Stimulated activated CD4-positive, alpha-beta T cell treated with anti-CD3 and anti-CD28 coated beads, Interleukin-12 subunit alpha, Interleukin-12 subunit beta, amount 100 ng/mL, for 48 hours (primary cell): ENCODE measurements at regions not wholly inside any gene's neighbourhood (a gene's known extent, or its start where the extent isn't known, plus 50 kb on each side); places are given as distances from the start of the nearest gene placed in this dataset.
"Not testable (repeated sequence)": the region's sequence is repeated elsewhere in the genome, so short reads cannot be mapped to it uniquely, and the experiment has no call there.

Source experiments
- DNase-seq, 3 donors: peaks; one replicate each; pipeline ENCODE4 v3.0.0-alpha.2; 2020; ENCODE audit warnings: low read depth in 2 of 3, low spot score in 1 of 3

DNA sequence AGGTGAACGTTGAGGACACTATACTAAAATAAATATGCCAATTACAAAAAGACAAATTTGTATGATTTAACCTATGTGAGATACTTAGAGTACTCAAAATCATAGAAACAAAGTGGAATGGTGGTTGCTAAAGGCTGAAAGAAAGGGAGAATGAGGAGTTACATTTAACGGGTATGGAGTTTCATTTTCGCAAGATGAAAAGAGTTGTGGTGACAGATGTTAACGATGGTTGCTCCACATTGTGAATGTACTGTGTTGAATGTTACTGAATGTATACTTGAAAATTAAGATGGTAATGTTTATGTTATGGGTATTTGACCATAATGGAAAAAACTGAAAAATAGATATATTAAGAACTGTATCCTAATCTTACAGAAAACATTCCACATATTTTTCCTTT is 51.3 kb upstream of the MOCS2 start:
- no peak for DNase-seq

DNA sequence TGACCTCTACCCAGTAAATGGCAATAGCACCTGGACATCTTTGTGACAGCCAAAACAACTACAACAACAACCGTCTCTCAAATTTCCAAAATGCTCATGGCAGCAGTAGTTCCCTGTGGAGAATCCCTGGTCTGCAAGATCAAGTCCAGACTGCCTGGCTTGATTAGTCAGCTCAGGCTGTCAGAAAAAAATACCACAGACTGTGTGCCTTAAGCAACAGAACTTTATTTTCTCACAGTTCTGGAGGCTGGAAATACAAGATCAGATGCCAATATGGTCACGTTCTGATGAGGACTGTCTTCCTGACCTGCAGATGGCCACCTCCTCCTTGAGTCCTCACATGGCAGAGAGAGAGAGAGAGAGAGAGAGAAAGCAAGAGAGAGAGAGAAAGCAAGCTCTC is 52.3 kb upstream of the MOCS2 start:
- no peak for DNase-seq

DNA sequence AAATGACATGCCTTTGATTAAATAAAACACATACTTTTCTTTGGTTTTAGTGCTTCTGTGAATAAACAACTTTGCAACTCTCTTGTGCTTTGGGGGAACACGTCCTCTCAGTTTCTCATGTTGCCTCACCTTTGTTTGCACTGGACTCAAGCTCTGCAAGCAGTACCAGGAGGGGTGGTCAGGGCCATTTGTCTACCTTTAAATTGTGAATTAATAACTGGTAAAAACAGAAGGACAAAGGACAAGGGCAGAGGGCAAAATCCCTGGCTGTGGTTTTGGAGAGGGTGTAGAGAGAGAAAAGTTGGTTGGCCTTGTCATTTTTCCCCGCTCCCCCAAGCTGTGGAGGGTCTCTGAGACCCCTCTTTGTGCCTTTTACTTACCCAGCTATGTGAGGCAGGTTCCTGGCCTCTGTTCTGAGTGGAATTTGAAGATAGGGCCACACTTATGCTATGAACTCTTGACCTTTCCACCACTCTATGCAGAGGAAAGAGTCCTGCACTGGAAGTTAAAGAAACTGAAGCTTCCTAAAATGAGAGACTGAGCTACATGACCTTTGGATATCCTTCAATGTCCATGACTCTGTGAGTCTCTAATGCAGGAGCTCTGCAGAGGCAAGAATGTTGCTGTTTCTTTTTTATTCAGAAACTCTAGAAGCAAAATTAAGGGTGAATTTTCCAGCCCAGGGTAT is 55.1 kb upstream of the MOCS2 start:
- no peak for DNase-seq

DNA sequence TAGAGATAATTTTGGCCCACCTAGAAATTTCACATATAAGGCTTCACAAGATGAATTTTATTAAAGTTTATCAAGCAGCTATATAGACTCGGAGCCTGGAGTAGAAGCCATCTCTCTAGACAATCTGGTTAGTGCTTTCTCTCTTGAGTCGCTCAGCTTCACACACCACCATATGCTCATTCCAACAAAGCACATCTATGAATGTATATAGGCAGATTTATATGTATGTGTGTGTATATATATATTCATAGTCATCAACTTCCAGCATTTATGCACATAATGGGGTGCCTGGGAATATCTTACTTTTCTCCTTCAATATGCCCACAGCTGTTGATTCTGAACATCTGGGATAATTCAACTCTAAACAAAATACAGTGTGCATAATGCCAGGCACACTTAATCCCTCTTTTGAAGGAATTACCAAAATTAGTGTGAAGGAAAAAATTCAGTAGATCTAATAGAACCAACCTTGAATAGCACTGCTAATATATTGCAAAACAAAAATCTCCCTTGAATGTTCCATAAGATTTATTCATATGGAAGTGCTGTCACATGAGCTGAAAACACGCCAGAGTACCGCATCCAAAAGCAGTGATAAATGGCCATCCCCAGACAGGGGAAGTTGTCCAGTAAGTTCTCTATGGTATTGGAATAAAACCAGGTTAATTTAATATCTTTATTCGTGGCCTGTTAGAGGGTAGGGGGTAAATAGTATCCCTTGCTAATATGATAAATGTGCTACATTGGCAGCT is 56.0 kb upstream of the MOCS2 start:
- no peak for DNase-seq

DNA sequence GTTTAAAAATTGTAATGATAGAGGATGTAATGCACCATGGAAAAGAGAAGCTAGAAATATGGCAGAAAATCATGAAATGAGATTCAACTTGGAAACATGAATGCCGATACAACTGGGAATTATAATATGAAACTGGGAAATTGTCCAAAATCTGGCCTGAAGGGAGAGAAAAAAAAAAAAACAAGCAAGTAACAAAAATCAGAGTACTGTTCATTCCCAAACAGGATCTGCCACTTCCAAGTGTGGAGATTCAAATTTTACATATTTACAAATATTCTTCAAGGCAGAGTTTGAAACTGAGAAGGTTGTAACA is 56.6 kb upstream of the MOCS2 start:
- no peak for DNase-seq

DNA sequence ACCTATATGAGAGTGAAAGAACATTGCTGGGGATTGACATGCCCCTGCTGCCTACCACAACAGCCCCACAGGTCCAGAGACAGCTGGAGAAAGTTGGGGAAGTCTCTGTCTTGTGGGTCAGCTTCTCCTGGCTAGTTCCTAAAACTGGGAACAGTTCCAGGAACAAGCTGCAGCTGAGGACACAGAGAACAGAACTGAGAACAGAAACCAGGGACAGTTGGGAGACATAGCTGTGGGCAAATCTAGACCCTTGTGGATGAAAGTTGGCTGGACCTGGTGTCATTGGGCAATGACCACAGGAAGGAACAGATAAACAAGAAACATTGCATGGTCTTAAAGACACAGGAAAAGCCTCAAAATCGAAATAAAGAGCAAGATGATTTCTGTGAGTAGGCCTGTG is 58.3 kb upstream of the MOCS2 start:
- DNase-seq = no peak

DNA sequence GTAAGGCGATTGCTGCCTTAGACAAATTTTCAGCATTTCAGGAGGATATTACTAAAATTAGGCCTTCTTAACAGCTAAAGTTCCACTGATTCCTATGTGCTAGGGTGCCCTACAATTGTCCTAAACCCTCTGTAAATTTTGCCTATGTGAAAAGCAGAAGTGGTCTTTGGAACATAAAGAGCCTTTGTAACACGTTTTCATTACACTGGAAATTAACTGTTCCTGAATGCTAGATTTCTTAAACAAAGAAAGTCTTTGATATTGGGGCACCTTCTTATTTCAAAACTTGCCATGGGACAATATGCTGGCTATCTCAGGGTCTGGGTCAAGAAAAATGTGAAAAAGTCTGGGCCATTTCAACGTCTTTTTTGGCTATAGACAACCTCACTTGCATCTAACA is 60.4 kb upstream of the MOCS2 start:
- no peak for DNase-seq

DNA sequence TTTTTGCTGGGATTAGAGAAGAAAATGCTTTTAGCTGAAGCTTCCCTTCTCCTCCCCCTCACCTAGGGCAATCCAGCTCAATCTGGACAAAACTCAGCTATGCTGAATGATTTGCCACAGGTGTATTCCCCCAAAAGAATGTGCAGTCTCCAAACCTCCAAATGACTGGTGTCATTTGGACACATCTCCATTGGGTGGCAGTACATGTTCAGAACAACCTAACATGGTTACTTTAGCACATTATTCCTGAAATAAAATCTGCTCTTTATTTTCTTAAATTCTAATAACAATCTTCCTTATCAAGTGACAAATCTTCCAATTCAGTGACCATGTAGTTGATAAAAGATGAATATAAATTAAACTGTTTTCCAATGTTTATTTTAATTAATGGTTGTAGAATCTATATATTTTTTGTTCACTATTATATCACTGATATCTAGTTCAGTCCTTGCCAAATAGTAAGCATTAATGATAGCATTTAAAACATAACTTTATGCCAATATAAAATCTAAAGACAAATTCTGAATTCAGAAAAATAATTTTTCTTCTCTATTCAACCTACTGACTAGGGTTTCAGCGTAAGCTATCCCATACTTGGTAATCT is 61.3 kb upstream of the MOCS2 start:
- peak in 1 of 3 donors; percentile 0 for DNase-seq

DNA sequence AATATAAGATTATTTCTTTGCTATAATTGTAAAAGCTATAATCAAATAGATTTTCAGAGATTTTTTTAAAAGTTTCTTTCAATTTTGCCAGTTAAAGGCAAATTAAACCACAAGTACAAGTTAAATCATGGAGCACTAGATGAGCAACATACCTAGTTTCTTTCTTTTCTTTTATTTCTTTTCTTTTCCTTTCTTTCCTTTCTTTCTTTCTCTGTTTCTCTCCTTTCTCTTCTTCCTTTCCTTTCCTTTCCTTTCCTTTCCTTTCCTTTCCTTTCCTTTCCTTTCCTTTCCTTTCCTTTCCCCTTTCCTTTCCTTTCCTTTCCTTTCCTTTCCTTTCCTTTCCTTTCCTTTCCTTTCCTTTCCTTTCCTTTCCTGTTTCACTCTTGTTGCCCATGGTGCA is 62.5 kb upstream of the MOCS2 start:
- DNase-seq = not testable (repeated sequence)

DNA sequence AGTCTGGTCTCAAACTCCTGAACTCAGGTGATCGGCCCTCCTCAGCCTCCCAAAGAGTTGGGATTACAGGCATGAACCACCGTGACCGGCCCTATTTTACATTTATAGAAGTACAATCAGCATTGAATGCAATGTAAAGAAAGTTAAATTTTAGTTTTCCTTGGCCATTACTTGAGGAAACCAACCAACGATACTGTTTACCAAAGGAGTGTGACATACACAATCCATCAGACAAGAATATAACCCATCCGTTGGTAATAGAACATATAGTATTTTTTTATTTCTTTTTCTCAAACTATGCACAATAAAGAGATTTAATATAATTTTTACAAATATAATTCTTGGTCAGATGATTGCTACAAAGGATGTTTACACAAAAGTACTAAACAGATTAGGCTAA is 63.1 kb upstream of the MOCS2 start:
- DNase-seq = no peak

DNA sequence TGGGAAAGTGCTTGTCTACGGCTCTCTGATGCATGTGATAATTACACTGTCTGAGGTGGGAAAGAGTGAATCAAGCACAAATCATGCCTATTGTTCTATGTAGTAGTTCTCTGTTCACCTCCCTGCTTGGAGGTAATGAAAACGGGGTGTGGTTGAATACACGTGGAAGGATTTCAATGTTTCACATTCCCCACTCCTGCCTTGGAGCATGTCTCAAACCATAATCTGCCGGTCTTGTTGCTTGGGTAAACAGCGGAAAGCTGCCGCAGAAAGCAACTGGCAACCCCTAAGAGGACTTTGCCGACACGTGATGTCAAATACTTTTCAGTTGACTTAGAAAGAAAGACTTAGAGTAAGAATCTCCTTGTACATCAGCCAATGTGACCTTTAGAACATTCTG is 63.5 kb upstream of the MOCS2 start:
- no peak for DNase-seq

DNA sequence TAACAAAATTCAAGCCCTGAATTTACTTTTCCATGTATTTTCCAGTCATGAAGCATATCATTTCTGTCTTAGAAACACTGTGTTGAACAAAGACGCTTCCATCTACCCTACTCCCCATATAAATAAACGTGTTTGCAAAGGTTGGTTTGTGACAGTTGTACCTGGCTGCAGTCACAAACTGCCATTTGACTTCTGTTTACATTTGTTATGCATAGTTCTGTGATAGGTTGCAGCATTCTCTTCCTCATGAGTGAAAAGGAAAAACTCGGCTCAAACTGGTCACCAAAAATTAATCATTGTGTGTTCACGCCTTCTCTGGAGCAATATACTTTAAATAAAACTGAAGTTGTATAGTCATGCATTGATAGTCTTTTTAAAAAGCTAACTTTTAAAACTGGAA is 69.3 kb upstream of the MOCS2 start:
- no peak for DNase-seq

DNA sequence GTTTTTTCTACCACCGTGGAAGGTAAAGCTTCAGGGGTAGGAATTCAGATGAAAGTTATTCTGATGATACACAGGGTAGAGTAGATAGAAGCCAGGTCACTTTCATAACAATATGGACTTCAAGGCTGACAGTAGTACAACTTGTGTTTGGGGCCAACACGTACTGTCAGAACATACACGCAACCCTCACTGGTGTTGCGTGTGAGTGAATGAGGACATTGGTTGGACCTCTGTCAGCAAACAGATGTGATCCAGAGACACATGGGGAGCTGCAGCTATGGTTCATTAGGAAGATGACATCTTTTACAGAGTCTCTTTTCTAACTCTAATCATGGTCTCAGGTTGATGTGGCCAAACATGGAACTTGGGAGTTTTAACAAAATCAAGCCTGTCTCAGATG is 70.1 kb upstream of the MOCS2 start:
- DNase-seq = no peak

DNA sequence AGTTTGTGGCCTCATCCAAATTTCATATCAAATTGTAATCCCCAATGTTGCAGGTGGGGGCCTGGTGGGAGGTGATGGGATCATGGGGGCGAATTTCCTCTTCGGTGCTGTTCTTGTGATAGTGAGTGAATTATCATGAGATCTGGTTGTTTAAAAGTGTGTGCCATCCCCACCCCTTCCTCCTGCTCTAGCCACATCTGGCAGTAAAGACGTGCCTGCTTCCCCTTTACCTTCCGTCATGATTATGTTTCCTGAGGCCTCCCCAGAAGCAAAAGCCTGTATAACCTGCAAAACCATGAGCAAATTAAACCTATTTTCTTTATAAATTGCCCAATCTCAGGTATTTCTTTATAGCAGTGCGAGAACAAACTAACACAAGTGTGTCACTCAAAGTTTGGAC is 71.0 kb upstream of the MOCS2 start:
- DNase-seq = no peak

DNA sequence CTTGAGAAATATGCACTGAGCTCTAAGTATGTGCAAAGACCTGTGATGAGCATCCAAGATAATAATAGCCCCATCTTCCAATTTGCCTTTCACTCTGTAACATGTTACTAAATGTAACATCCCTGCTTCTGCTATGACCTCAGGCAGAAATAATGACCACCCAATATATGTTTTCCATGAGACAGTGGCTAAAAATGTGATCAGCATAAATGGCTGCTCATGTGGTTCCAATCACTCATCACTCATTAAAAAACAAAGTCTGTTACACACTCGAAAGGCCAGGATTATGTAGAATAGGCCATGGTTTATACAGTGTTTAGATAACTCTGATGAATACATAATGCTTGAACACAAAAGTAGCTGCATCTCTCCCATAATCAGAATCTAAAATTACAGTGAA is 71.4 kb upstream of the MOCS2 start:
- no peak for DNase-seq

DNA sequence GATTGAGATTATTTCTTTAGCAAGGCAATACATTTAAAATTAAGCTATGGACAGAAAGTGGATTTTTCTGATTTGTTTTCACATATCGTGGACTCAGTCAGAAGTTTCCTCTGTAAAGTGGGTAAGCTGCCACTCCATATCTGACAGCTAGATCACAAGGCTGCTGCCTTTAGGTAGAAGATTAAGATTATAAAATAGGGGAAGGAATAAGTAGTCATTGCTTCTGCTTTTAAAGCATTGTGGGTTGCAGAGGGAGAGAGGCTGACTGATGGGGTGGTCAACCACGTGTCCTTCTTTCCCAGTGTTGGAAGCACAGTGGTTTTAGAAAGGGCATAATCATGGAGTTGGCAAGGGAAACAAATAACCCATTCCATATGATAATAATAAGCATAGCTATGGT is 74.3 kb upstream of the MOCS2 start:
- no peak for DNase-seq

DNA sequence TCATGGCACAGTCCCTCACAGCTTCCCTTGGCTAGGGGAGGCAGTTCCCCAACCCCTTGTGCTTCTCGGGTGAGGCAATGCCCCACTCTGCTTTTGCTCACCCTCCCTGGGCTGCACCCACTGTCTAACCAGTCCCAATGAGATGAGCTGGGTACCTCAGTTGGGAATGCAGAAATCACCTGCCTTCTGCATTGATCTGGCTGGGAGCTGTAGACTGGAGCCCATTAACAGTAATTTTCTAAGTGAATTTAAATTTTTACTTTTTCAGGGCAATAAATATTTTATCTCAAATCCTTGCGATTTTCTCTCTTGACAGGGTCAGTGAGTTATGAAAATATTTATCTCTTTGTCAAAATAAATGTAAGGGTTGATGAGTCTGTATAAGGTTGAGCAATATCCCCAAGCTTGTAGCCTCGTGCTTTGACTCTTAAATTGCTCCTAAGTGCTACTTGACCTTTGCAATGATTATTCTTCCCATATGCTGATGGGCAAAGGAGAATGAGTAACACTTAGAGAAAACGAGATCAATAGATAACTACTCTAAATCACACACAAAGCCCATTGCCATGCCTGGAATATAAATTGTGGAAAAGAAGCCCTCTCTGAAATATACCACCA is 82.1 kb upstream of the MOCS2 start:
- no peak for DNase-seq

DNA sequence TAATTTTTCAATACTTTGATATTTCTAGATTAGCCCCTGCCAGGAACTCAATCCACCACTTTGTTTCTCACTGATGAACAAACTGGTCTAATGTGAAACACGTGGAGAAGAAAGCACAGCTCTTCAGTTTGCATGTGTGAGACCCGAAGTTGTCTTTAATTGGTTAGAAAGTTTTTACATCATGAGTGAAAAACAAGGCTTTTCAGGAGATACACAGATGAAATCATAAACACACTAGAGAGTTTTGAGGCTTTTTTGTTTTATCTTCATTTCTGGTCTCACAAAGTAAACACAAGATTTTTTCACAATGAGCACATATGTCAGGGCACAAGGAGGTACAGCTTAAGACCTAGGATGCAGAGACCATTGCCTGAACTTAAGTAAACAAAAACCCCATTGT is 84.5 kb upstream of the MOCS2 start:
- DNase-seq = no peak

DNA sequence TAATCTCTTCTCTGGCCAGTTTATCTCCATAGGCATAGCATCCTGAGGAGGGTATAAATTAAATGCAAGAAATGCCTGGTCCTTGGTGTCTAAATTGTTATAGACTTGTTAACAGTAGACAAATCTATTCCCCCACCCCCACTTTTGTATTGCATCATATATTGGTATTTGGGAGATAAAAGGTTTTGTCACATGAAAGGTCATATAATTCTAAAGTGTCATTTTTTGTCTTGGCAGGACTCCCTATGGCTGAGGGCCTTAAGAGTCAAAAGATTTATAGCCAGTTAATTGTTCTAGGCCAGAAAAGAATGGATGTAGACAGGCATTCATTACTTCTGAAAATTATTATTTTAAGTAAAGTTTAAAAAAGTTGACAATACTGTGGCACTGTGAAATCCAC is 90.3 kb upstream of the MOCS2 start:
- no peak for DNase-seq

DNA sequence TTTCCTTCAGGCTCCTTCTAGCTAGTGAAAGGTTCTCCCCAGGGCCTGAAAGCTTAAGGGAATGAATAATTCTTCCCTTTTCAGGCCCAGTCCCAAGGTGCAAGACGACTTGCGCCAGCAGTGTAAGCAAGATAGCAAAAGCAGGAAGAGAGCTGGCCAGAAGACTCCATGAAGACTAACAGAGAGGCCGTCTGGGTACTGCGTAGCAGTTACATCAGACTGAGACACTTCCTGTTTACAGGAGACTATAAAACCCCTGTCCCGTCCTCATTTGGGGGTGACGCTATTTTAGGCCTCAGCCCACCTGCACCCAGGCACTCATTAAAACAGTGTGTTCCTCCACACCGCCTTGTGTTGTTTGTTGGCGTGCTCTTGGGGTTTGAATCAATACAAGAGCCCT is 90.7 kb upstream of the MOCS2 start:
- no peak for DNase-seq

DNA sequence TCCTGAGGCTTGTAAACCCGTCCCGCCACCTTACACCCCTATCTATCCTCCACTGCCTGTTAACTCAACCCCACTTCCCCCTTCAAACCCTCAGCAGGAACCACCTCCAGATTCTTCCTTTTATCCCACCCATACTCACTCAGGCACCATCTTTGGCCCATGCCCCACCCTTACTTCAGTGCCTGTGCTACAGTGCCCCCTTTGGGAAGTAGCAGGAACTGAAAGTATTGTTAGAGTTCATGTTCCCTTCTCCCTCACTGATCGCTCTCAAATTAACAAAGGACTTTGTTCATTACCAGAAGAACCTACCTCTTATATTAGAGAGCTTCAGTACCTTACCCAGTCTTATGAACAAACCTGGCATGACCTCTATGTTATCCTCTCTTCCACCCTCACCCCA is 92.2 kb upstream of the MOCS2 start:
- DNase-seq = no peak

DNA sequence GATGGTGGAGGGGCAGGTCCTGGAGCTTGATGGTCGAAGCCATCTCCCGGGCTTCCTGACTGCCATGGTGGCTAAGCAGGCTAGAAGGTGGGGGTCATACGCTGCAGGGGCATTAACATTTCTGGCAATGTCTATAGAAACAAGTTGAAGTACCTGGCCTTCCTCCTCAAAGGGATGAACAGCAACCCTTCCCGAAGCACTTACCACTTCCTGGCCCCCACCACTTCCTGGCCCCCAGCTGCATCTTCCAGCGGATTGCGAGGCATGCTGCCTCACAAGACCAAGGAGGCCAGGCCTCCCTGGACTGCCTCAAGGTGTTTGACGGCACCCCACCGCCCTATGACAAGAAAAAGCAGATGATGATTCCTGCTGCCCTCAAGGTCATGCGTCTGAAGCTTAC is 97.0 kb upstream of the MOCS2 start:
- DNase-seq = no peak
